ENCODE measurements at regions not wholly inside any gene's neighbourhood (a gene's known extent, or its start where the extent isn't known, plus 50 kb on each side); places are given as distances from the start of the nearest gene placed in this dataset.

DNA sequence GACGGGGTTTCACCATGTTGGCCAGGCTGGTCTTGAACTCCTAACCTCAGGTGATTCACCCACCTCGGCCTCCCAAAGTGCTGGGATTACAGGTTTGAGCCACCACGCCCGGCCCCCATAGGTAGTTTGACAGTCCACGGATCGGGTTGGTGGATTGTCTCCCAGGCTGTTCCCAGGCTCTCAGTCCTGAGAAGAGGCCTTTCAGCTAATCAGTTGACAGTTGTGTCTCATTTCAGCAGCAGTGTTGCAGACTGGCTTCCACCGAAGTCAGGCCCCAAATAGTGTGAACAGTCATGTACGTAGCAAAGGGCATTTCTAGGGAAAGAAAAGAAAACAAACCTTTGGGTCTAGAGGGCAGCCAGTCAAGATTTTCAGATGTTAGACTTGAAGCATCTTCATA lies 102.4 kb upstream of the TLR3 start:
- FAIRE-seq: no peak
- no peak for DNase-seq (ENCODE audit: extremely low spot score, insufficient read length, low read depth)

DNA sequence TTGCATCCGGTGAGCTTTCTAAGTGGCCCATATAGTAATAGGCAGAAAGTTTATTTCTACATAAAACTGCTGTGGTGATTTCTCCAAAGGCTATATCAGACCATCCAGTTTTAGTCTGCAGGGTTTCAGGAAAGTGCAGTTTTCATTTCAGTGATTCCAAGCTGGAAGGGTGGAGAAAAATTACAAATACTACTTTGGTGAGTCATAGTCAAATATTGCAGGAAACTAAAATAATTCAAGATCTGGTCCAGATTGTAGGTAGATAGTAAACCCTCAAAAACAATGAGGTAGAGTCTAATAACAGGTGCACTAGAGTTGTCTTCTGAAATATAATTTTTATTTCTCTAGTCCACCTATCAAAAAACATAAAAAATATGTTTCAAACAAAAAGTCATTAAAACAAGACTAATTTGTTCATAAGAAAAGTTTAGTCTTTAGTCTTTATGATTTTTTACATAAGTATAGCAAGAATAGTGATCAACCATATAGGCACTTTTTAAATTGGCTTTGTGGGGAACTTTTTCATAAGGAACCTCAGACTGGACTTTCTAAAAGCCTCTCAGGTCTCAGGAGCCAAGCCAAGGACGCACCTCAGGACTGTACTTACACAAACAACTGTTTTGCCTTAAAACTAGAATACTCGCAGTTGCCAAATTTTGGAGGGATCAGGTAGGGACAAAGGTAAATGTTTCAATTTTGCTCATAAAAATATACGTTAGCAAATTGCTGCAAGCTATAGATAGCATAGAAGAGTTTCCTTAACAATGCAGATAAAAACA lies 101.8 kb upstream of the TLR3 start:
- FAIRE-seq: no peak
- DNase-seq (ENCODE audit: extremely low spot score, insufficient read length, low read depth): no peak

DNA sequence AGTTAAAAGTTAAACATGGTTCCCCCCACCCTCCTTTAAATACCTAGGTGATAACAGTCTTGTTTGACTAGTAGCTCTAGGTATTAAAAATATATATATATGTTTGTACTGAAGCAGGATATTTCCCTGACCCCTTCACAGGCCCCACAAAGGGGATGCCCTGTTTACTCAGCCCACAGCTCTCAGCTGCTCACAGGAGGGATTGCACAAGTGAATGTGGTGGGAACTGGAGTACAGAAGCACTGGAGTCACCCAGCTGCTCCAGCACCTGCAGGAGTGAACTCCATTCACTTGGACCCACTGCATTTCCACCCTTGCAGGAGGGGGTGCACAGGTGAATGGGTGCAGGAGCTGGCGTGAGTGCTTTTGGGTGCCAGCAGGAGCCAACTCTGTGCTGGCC lies 99.3 kb upstream of the TLR3 start:
- FAIRE-seq (no peak), DNase-seq (ENCODE audit: extremely low spot score, insufficient read length, low read depth) (no peak)

DNA sequence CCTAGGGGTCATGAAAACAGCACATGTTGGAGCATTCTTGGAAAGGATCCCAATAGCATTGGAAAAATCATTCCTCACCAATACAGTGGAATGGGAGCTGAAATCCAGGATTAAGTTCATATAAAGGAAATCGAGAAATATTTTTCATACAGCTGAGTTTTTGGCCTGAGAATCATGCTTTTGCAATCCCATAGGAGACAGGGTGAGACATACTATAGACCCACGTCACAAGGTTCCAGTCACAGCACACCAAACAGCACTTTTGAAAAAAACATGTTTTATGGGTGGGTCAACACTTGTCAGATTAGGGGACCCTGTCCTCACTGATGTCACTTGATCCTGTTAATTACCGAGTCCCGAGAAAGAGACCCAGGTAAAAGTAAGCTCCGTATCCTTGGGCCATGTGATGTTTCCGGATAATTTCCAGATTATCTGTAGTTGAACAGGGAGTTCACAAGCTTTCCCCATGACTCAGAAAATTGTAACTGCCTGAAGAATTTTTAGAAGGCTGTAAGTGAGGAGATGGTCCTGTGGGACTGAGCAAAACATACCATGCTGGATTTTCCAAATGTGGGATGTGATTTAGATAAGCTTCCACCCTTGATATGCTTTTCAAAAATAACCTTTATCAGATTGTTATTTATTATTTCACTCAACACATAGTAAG lies 80.9 kb upstream of the TLR3 start:
- FAIRE-seq (no peak), DNase-seq (ENCODE audit: extremely low spot score, insufficient read length, low read depth) (no peak)

DNA sequence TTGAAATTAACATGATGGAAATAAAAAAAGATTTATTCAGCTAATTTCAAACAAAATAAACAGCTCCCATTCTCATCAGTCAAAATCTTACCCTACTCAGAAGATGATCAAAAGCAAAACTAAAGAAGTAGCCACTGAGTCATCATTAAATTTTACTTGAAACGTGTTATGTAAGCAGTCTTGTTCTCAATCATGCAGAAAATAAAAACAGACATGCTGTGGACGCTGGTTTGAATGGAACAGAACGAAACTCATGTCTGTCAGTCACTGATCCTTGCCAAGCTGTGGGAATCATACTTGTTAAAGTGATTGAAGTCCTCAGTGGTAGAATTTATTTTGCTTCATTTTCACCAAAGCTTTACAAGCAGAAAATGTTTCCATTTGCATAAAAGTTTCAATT lies 77.2 kb upstream of the TLR3 start:
- FAIRE-seq (peak; percentile 9), DNase-seq (ENCODE audit: extremely low spot score, insufficient read length, low read depth) (no peak)

DNA sequence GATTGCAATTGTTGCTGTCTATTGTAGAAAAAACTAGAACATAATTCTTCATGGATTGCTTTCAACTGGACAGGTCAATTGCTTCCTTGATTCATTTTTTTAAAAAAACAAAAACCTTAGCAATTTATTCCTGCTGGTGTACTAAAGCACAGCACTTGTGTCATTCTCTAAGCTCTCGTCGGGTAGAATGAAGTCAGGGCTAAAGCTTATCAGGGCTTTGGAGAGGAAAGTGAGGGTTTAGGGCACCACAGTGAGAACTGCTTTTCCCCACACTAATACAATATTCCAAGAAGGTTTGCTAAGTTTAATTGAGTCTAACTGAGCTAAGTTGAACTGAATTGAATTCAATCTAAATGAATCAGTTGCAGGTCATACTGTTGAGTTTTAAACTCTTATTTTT lies 76.4 kb upstream of the TLR3 start:
- FAIRE-seq (no peak), DNase-seq (ENCODE audit: extremely low spot score, insufficient read length, low read depth) (no peak)

DNA sequence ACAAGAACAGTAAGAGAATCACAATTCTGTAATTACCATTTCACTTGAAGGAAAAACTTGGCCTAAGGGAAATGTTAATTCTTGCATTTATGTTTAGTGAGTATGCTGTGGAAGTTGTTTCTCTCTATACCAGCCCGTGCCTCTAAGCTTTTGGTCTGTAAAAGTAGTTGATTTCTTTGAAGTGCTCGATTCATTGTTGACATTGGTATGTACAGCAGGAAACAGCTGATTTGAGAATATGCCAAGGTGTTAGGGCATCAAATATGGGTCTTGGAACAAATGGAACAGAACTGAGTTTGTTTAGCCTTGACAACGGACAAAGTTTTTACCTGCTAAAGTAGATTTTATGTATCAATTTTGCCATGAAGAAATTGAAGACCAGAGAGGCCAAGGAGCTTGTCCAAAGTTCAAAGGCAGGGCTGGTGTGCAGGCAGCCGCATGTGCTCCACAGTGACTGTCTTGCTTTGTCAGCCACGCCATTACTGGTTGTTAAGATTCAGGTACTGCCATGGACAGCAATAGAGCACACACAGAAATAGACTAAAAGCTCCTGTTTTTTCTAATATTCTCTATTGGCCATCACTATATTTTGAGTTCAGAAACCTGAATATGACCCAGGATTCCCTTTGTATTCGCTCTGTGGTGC lies 75.5 kb upstream of the TLR3 start:
- DNase-seq (ENCODE audit: extremely low spot score, insufficient read length, low read depth): no peak
- no peak for FAIRE-seq

DNA sequence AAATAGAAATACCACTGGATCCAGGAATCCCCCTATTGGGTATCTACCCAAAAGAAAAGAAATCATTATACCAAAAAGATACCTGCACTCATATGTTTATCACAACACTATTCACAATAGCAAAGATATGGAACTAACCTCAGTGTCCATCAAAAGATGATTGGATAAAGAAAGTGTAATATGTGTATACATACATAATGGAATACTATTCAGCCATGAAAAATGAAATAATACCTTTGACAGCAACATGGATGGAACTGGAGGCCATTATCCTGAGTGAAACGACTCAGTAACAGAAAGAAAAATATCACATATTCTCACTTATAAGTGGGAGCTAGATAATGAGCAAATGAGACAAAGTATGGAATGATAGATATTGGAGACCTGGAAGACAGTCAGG lies 74.2 kb upstream of the TLR3 start:
- FAIRE-seq (no peak), DNase-seq (ENCODE audit: extremely low spot score, insufficient read length, low read depth) (no peak)

DNA sequence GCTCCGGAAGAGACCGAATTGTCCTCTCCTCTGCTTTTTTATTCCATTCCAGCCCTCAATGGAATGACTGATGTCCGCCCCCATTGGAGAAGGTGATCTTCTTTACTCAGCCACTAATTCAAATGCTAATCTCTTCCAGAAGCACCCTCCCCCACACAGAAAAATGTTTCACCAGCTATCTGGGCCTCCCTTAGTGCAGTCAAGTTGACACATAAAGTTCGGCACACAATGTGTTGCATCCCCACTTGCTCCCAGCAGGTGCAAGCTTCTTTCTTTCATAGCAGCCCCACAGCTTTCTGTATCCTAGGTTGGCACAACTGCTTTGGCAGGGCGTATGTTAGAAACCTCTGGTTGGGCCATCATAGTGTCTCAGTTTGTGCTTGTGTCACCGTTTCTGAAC lies 73.3 kb upstream of the TLR3 start:
- FAIRE-seq (no peak), DNase-seq (ENCODE audit: extremely low spot score, insufficient read length, low read depth) (no peak)

DNA sequence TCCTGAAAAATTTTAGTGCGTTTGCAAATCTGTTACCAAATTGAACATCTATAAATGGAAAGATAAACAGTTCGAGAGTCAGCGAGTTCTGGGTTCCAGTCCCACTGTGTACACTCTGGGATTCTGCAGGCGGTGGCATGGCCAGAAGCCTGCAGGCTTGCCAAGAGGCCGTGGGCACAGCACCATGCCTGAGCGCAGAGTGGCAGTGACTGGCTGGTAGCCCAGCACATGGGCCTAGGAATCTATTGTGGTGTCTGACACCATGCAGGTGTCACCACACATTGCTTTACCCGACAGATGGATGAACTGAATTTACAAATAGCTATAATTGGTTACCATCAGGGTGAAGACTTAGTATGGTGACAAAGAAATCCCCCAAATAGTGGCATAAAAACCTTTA lies 71.7 kb upstream of the TLR3 start:
- FAIRE-seq: no peak
- no peak for DNase-seq (ENCODE audit: extremely low spot score, insufficient read length, low read depth)

DNA sequence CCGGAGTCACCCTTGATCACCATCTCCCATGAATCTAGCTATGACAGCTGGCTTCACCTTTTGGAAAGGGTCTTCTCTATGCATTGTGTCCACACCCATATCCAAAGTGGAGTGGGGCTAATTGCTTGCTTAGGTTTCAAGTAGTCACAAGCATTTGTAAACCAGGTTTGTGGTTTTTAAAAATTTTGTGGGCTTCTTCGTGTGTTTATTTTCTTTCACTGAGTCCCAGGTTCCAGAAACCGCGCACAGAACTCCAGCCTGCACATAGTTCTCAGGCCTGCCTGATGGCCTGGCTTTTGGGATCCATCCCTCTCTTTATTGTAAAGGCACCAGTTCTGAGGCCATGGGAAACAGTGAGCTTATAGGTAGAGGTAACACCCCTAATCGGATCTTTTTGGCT lies 70.2 kb upstream of the TLR3 start:
- no peak for DNase-seq (ENCODE audit: extremely low spot score, insufficient read length, low read depth)
- FAIRE-seq: no peak

DNA sequence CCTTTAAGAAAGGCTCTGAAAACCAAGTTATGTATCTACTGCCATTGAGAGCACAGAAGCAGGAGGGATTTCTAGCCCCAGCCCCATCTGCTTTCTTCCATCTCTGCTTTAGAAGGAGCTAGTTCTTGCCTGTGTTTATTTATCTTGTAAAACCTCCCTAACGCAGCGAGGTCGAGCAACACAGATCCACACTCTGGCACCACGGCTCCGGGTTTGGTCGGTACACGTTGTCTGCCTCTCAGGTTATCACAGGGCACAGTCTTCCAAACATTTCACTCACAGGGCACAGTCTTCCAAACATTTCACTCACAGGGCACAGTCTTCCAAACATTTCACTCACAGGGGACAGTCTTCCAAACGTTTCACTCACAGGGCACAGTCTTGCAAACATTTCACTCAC lies 69.7 kb upstream of the TLR3 start:
- FAIRE-seq (no peak), DNase-seq (ENCODE audit: extremely low spot score, insufficient read length, low read depth) (no peak)

DNA sequence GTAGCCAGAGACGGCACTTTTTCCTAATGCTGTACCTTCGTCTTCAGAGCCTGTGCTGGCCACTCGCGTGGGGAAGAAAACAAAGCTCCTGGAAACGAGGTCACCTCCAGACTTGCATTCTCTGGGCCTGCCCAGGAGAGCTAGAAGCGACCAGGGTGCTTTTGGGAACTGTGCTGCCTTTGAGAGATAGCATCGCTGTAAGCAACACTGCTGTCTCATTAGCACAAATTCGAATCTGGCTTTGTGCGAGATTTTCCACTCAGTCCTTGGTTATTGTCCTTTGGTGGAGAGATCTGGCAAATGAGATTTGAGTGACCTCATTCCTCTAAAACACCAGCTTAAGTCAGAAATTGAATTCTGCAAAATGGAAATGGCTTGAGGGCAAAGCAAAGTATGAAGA lies 66.1 kb upstream of the TLR3 start:
- FAIRE-seq (no peak), DNase-seq (ENCODE audit: extremely low spot score, insufficient read length, low read depth) (no peak)

DNA sequence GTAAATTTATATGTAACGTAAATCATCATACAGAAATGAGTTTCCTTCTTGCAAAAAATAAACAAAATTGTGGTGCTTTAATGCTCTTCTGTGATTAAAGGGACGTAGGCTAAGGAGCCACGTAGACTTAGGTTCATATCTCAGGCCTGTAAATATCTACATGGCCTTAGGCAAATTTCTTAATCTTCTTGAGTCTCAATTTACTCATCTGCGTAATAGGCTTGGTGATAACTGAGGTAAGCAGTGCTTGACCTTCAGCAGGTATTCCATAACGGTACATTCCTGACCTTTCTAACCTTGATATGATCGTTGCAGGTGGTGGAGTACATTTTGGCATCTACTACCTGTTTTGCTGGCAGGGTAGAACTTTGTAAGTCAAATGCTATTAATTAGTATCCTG lies 65.2 kb upstream of the TLR3 start:
- FAIRE-seq (no peak), DNase-seq (ENCODE audit: extremely low spot score, insufficient read length, low read depth) (no peak)

DNA sequence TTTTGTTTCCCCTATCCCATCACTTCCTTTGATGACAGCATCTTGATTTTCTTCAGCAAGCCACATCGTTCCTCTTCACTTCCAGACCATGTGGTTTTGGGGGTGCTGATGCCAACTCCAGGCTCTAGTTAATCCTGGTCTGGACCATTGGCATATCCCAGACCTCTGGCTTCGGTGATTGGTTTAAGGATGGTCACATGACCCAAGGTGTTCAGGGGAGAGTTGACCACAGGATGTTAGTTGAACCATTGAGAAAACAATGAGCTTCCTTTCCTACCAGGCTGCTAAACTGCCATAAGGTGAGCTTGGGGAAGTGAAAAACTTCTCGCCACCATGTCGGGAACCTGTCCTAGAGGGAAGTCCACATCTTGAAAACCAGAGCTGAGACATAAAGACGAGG lies 60.9 kb upstream of the TLR3 start:
- DNase-seq (ENCODE audit: extremely low spot score, insufficient read length, low read depth) (no peak), FAIRE-seq (peak; percentile 35)

DNA sequence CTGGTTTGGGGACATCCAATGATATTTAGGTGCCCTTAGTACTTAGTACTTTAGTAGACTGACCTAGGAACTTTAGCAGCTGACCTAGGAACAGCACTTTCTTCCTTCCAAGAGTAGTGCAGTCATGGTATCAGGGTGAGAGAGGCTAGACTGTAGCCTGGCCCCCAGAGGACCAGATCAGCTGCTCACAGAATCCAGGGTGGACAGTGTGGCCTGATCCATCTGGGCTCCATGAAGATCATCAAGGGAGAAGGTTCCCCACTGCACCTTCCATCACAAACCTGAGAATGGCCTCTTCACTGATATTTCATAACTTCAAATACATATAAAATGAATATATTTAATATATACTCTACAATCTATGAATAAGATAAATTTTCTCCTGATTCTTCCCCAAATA lies 59.0 kb upstream of the TLR3 start:
- no peak for DNase-seq (ENCODE audit: extremely low spot score, insufficient read length, low read depth)
- FAIRE-seq: no peak

DNA sequence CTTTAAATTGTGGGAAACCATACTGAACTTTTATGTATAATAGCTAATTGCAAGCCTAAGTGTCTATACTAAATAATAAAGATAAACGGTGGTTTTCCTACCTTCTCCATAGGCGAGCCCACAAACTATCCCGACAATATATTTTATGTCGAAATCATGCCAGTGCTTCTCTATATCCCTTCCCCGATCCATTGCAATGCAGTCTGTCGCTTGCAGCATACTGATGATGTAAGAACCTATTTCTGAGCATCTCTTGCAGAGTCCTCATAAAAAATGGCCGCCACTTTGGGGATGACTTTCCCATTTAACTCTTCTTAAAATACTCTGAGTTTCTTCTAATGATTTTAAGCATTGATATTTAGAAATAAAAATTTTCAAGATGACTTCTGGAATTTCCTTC lies 58.1 kb upstream of the TLR3 start:
- FAIRE-seq: no peak
- no peak for DNase-seq (ENCODE audit: extremely low spot score, insufficient read length, low read depth)

DNA sequence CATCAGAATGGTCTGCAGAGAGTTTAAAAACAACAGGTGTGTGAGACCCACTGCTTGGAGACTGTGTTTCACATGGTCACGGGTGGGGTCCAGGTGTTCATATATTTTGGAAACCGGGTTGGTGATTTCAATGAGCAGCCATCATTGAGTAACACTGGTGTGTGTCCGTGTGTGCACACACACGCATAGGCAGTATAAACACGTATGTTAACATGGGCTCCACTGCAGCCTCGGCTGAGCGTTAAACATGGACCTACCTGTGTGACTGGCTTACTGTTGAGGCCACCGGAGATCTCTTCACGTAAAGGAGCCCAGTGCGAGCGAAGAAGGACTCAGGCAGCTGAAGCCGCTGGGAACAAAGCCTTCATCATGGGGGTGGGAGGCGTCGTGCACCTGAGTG lies 56.9 kb upstream of the TLR3 start:
- DNase-seq (ENCODE audit: extremely low spot score, insufficient read length, low read depth) (no peak), FAIRE-seq (no peak)

DNA sequence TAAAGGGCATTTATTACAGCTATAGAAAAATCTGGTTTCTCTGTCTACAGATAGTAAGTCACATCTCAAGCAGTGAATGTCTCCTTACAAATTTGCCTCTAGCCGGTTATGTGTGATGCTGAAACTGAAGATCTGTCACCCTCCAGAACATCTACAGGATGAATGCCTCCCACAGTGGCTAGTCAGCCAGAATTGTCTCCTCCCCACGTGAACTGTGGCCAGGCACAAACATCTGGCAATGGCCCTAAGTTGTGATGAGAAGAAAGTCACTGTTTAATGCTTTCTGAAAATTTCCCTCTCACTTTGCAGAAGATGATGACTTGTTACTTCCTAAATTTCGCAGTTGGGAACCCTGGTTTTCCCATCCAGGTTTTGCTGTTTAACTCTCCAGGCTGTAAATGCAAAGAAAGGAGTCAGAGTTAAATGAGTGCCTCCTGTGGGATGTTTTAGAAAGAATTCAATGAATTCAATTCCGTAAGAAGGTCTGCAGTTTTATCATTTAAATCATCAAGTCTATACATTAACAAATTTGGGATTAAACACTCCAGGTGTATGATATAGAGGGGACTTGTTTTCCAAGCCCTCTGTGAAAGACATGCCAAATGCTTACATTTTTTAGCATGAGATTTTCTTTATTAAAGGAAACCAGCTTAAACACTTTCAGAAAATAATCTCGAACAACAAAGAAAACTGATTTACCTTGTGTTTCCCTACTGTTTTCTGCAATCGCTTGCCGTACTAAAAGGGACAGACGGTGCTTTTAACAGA lies 55.4 kb upstream of the TLR3 start:
- DNase-seq (ENCODE audit: extremely low spot score, insufficient read length, low read depth) (no peak), FAIRE-seq (no peak)

DNA sequence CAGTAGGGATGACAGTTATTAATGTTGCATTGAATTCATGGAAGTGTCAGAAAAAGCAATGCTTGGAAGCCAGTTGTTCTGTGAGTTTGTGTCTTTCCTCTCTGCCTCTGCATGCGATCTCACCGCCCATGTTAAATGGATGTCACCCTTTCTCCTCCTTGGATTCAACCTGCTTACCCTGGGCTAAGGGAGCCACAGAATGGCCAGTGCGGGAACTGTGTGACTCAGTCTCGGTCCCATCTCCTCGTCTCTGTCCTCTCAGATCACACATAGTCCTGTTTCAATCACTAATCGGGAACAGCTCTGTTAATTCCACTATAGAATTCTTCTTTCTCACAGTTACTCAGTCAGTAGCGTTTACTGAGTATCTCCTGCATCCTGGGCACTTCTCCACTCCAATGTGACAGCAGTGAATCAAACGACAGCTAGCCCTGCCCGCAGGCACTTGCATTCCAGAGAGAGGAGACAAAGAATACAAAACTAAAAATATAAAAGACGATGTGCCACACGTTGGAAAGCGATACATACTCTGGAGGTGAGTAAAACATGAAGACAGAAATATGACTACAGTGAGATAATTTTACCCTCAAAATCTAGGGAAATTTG lies 53.6 kb upstream of the TLR3 start:
- no peak for DNase-seq (ENCODE audit: extremely low spot score, insufficient read length, low read depth)
- no peak for FAIRE-seq
